ENCODE measurements at regions not wholly inside any gene's neighbourhood (a gene's known extent, or its start where the extent isn't known, plus 50 kb on each side); places are given as distances from the start of the nearest gene placed in this dataset.

DNA sequence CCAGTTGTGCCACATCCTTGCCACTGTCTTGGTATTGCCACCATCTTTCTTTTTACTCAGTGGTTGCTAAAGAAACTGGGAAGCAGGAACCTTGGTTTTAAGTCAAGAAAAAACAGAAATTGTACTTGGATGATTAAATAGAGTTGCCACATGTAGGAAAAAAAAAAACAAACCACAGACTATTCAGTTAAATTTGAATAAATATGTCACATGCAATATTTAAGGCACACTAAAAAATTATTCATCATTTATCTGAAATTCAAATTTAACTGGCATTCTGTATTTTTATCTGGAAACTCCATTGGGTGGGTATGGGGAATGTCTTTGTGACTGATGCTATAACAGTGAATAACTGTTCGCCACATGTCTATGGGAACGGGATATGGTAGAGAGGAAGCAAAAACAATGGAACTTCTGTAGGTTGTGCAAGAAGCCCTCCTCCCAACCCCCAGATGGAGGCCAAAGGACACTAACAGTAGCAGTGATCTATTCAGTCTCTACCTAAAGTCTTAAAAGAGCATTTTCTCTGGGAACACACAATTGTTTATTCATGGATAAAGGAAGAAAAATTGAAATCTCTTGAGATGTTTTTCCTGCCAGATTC is 57.0 kb upstream of the PLAC8 start:
- TF ChIP-seq, protein P1, sequence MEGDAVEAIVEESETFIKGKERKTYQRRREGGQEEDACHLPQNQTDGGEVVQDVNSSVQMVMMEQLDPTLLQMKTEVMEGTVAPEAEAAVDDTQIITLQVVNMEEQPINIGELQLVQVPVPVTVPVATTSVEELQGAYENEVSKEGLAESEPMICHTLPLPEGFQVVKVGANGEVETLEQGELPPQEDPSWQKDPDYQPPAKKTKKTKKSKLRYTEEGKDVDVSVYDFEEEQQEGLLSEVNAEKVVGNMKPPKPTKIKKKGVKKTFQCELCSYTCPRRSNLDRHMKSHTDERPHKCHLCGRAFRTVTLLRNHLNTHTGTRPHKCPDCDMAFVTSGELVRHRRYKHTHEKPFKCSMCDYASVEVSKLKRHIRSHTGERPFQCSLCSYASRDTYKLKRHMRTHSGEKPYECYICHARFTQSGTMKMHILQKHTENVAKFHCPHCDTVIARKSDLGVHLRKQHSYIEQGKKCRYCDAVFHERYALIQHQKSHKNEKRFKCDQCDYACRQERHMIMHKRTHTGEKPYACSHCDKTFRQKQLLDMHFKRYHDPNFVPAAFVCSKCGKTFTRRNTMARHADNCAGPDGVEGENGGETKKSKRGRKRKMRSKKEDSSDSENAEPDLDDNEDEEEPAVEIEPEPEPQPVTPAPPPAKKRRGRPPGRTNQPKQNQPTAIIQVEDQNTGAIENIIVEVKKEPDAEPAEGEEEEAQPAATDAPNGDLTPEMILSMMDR (IDR thresholded peaks at IDR 0.05; ENCODE audit: low read depth, low read length) = no peak
- TF ChIP-seq POLR2A (IDR thresholded peaks at IDR 0.05; ENCODE audit: extremely low read depth, insufficient read length) (no peak), MYC (IDR thresholded peaks at IDR 0.05; ENCODE audit: low read depth, low read length) (no peak)
- TF ChIP-seq, protein P2, sequence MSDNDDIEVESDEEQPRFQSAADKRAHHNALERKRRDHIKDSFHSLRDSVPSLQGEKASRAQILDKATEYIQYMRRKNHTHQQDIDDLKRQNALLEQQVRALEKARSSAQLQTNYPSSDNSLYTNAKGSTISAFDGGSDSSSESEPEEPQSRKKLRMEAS (IDR thresholded peaks at IDR 0.05; ENCODE audit: low read depth, low read length) = no peak

All from NB4 (cell line).